ENCODE measurements at regions not wholly inside any gene's neighbourhood (a gene's known extent, or its start where the extent isn't known, plus 50 kb on each side); places are given as distances from the start of the nearest gene placed in this dataset.

GRCh38 chr2:183881978-183882377, 716.4 kb upstream of the ZNF804A start:
- no peak overlapping the region for H3K4me3 ChIP-seq (ENCODE audit: low read length)
- no peaks in the 10 kb centered on the region for H3K79me2 ChIP-seq (replicated peaks; ENCODE audit: insufficient read depth, low read length)
- no peaks in the 10 kb centered on the region for H4K20me1 ChIP-seq (ENCODE audit: insufficient read depth)
- H3K27ac ChIP-seq (ENCODE audit: low read length) = no peak overlapping the region
- no peaks in the 10 kb centered on the region for H3K36me3 ChIP-seq (ENCODE audit: insufficient read depth, low read length)
- H3K27me3 ChIP-seq (ENCODE audit: insufficient read depth, low read depth, low read length) = no peaks in the 10 kb centered on the region
- no peak overlapping the region for H3K4me2 ChIP-seq (ENCODE audit: low read length)
- H3K9me3 ChIP-seq (ENCODE audit: low read length) = no peaks in the 10 kb centered on the region
- H3K9ac ChIP-seq (ENCODE audit: low read length) = no peak overlapping the region
- no peak overlapping the region for H2AFZ ChIP-seq (ENCODE audit: low read depth, low read length)
- TF ChIP-seq CTCF (IDR thresholded peaks at IDR 0.05; ENCODE audit: poor library complexity, severe bottlenecking) (no peak), EZH2 (IDR thresholded peaks at IDR 0.05; ENCODE audit: borderline replicate concordance, insufficient read depth, low read length, poor library complexity, severe bottlenecking) (no peak), EP300 (conservative IDR thresholded peaks at IDR 0.05; ENCODE audit: poor library complexity, severe bottlenecking) (no peak), MXI1 (conservative IDR thresholded peaks at IDR 0.05; ENCODE audit: poor library complexity, severe bottlenecking) (no peak), TAF1 (IDR thresholded peaks at IDR 0.05; ENCODE audit: low read depth) (no peak), REST (IDR thresholded peaks at IDR 0.05; ENCODE audit: borderline replicate concordance) (no peak), SMC3 (conservative IDR thresholded peaks at IDR 0.05; ENCODE audit: poor library complexity) (no peak), RAD21 (conservative IDR thresholded peaks at IDR 0.05) (no peak), POLR2AphosphoS5 (IDR thresholded peaks at IDR 0.05) (no peak)
- H3K9me2 ChIP-seq (ENCODE audit: insufficient read depth, low read length) = no peaks in the 10 kb centered on the region
- no peaks in the 10 kb centered on the region for H3F3A ChIP-seq (ENCODE audit: insufficient read depth, low read length, poor library complexity, severe bottlenecking)

GRCh38 chr2:183892315-183892941, 705.9 kb upstream of the ZNF804A start:
- no peak overlapping the region for H3K4me2 ChIP-seq (ENCODE audit: low read length)
- no peak for TF ChIP-seq EP300 (conservative IDR thresholded peaks at IDR 0.05; ENCODE audit: poor library complexity, severe bottlenecking)
- TF ChIP-seq MXI1 (conservative IDR thresholded peaks at IDR 0.05; ENCODE audit: poor library complexity, severe bottlenecking) = no peak
- TF ChIP-seq TAF1 (IDR thresholded peaks at IDR 0.05; ENCODE audit: low read depth) = no peak
- TF ChIP-seq CTCF (IDR thresholded peaks at IDR 0.05; ENCODE audit: poor library complexity, severe bottlenecking) = no peak
- TF ChIP-seq POLR2AphosphoS5 (IDR thresholded peaks at IDR 0.05) = no peak
- no peak for TF ChIP-seq EZH2 (IDR thresholded peaks at IDR 0.05; ENCODE audit: borderline replicate concordance, insufficient read depth, low read length, poor library complexity, severe bottlenecking)
- no peak for TF ChIP-seq REST (IDR thresholded peaks at IDR 0.05; ENCODE audit: borderline replicate concordance)
- TF ChIP-seq RAD21 (conservative IDR thresholded peaks at IDR 0.05) = no peak
- no peak for TF ChIP-seq SMC3 (conservative IDR thresholded peaks at IDR 0.05; ENCODE audit: poor library complexity)

More at GRCh38 chr2:183892315-183892941, 705.9 kb upstream of the ZNF804A start:
- Histone ChIP-seq H2AFZ (ENCODE audit: low read depth, low read length) (no peak overlapping the region), H3K4me3 (ENCODE audit: low read length) (no peak overlapping the region), H3K36me3 (ENCODE audit: insufficient read depth, low read length) (no peaks in the 10 kb centered on the region), H3F3A (ENCODE audit: insufficient read depth, low read length, poor library complexity, severe bottlenecking) (no peaks in the 10 kb centered on the region), H3K9me3 (ENCODE audit: low read length) (no peaks in the 10 kb centered on the region), H4K20me1 (ENCODE audit: insufficient read depth) (no peaks in the 10 kb centered on the region), H3K9me2 (ENCODE audit: insufficient read depth, low read length) (no peaks in the 10 kb centered on the region), H3K27me3 (ENCODE audit: insufficient read depth, low read depth, low read length) (no peaks in the 10 kb centered on the region), H3K79me2 (replicated peaks; ENCODE audit: insufficient read depth, low read length) (no peaks in the 10 kb centered on the region), H3K27ac (ENCODE audit: low read length) (no peak overlapping the region), H3K9ac (ENCODE audit: low read length) (no peak overlapping the region)
